HG02798 (cell line): ENCODE measurements at regions not wholly inside any gene's neighbourhood (a gene's known extent, or its start where the extent isn't known, plus 50 kb on each side); places are given as distances from the start of the nearest gene placed in this dataset.

Source experiments
- ATAC-seq: cut with Tn5 transposase; IDR thresholded peaks from one replicate; pipeline ENCODE4 v1.9.1; 2021; ENCODE audit warnings: mild to moderate bottlenecking; ENCODE audit not compliant: unreplicated experiment, poor library complexity

- no peak for ATAC-seq
Observed at GRCh38 chr5:18195910-18196309, 561.6 kb downstream of the TAF11L14 start.

DNA sequence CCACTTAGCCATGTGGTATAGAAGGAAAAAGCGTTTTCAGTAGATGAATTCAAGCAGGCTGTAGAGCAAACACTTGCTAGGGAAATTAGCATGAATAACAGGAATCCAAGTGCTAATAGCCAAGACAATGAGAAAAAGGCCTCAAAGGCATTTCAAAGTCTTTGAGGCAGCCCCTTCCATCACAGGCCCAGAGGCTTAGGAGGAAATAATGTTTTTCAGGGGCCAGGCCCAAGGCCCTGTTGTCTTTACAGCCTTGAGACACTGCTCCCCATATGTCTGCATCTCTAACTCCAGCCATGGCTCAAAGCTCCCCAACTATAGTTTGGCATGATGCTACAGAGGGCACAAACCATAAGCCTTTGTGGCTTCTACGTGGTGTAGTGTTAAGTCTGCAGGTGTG, 563.5 kb downstream of the TAF11L14 start:
- no peak for ATAC-seq

DNA sequence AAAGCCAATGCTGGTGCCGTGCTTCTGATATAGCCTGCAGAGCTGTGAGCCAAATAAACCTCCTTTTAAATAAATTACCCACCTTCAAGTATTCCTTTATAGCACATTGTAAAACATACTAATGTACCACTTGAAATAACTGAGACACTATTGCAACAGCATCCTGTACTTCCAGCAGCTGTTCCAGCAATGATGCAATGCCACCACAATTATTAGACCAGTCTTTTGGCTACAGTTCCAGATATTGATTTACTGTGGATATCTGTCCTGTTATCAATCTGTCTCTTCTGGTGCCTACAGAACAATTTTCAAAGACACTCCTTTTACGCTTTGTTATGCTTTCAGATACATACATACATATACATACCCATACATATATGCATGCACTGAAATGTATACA, 567.9 kb downstream of the TAF11L14 start:
- ATAC-seq, result no peak

- no peak for ATAC-seq
Observed at GRCh38 chr5:18203296-18203695, 569.0 kb downstream of the TAF11L14 start.

GRCh38 chr5:18213666-18214065, 579.4 kb downstream of the TAF11L14 start:
- ATAC-seq, result no peak

DNA sequence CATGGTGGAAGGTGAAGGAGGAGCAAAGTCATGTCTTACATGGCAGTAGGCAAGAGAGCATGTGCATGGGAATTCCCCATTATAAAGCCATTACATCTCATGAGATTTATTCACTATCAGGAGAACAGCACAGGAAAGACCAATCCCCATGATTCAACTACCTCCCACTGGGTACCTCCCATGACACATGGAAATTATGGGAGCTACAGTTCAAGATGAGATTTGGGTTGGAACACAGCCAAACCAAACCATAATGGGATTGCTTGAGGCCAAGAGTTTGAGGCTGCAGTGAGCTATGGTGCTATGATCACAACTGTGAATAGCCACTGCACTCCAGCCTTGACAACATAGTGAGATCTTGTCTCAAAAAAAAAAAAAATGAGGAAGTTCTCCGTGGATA, 581.8 kb downstream of the TAF11L14 start:
- ATAC-seq, result no peak

GRCh38 chr5:18216729-18217128, 582.5 kb downstream of the TAF11L14 start:
- no peak for ATAC-seq

- no peak for ATAC-seq
Observed at GRCh38 chr5:18219241-18219640, 585.0 kb downstream of the TAF11L14 start.

- ATAC-seq, result no peak
Observed at GRCh38 chr5:18220631-18221030, 586.4 kb downstream of the TAF11L14 start.

GRCh38 chr5:18236386-18236785, 602.1 kb downstream of the TAF11L14 start:
- ATAC-seq, result no peak

- ATAC-seq, result no peak
Observed at GRCh38 chr5:18238321-18238720, 604.1 kb downstream of the TAF11L14 start.

GRCh38 chr5:18240971-18241370, 606.7 kb downstream of the TAF11L14 start:
- ATAC-seq, result no peak

- no peak for ATAC-seq
Observed at GRCh38 chr5:18243846-18244245, 609.6 kb downstream of the TAF11L14 start.

- ATAC-seq, result no peak
Observed at GRCh38 chr5:18244309-18244708, 610.0 kb downstream of the TAF11L14 start.

GRCh38 chr5:18252559-18252958, 618.3 kb downstream of the TAF11L14 start:
- no peak for ATAC-seq

DNA sequence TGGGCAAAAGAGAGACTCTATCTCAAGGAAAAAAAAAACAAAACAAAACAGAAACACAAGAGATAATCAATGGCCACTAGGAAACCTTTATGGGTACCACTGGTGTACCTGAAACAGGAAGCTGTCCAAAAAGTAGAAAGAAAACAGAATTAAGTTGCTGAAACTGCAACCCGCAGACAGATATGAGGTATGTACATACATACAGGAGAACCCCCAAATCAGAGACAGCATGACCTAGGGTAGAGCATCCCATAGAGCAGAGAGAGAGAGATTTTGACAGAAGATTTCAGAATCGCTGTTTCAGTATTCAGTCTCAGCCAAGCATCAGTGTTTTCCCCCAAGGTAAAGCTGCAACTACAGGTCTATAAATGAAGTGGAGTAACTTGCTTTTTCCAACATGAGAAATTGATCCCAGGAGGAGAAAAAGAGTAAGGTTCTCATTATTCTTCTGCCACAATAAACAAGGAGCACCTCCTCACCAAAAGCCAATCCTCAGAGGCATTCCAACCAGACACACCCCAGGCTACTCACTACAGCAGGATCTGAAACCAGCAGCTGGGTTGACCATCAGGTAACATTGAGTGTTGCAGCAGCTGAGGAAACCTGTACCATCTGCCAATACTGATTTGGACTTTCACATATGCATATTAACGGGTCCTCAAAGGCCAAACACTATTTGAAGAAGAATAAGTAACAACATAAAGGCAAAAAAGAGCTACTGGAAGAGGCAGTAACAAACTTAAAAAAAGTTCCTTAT, 630.0 kb downstream of the TAF11L14 start:
- no peak for ATAC-seq

- ATAC-seq, result no peak
Observed at GRCh38 chr5:18270635-18271338, 636.5 kb downstream of the TAF11L14 start.

- ATAC-seq, result no peak
Observed at GRCh38 chr5:18276939-18277338, 642.7 kb downstream of the TAF11L14 start.

GRCh38 chr5:18281947-18282581, 647.8 kb downstream of the TAF11L14 start:
- no peak for ATAC-seq

- no peak for ATAC-seq
Observed at GRCh38 chr5:18285257-18285656, 651.0 kb downstream of the TAF11L14 start.

- no peak for ATAC-seq
Observed at GRCh38 chr5:18292146-18292545, 657.9 kb downstream of the TAF11L14 start.
